22Rv1 (cell line): ENCODE measurements at regions not wholly inside any gene's neighbourhood (a gene's known extent, or its start where the extent isn't known, plus 50 kb on each side); places are given as distances from the start of the nearest gene placed in this dataset.

ENCODE experiments used
- H3K27ac ChIP-seq: fragments of 450-650 bp; 2 replicates; pipeline ENCODE4 v1.5.1; 2017
- CTCF ChIP-seq: fragments of 450-650 bp; IDR thresholded peaks from 2 replicates; pipeline ENCODE4 v1.5.1; 2017; ENCODE audit warnings: mild to moderate bottlenecking
- ZFX ChIP-seq: fragments of 450-650 bp; IDR thresholded peaks from 2 replicates; pipeline ENCODE4 v1.6.1; 2017; ENCODE audit warnings: antibody characterized with exemption, borderline replicate concordance

DNA sequence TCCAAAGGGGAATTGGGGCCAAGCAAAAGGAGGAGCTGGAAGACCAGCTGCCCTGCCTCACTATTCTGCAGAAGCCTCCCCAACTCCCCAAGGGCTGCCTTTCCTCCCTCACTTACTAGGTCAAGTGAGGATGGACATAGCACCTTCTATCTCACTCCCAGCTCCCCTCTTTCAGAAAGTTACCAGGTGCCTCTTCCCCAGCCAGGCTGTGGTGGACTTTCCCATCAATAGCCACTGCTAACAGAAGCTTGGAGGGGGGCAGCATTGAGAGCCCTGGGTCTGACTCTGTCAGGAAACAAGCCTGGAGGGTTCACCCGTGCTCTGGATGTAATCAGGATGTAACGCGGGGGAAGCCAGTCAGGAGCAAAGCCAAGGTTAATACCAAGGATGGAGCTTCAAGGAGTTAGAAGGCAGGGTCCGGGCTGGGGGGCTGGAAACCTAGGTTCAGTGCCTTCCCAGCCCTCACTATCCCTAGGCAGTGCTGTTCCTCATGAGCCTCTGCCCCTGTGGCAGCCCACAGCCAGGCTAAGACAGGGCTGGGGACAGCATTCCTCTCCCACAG, 127.8 kb upstream of the NGF start:
- no peak overlapping the region for H3K27ac ChIP-seq
- no peak for TF ChIP-seq CTCF

DNA sequence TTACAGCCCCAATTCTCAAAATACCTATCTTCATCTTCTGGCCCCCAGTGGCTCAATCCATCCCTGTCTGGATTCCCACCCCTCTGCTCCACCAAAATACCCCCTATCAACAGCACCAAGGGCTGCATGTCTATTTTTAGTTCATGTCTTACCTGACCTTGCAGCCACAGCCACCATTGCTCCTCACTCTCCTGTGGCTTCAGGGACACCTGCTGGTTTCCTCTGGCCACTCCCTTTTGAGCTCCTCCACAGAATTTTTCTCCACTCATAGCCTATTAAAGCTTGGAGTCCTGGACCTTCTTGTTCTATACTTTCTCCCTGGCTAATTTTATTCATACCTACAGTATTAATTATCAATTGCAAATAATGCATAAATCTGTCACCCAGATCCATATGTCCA, 125.3 kb upstream of the NGF start:
- TF ChIP-seq CTCF (no peak), ZFX (no peak)
- no peak overlapping the region for H3K27ac ChIP-seq

- no peak overlapping the region for H3K27ac ChIP-seq
Measured at GRCh38 chr1:115462566-115463076, 124.6 kb upstream of the NGF start.

GRCh38 chr1:115461526-115461925, 123.5 kb upstream of the NGF start:
- TF ChIP-seq ZFX = no peak
- no peak for TF ChIP-seq CTCF
- no peak overlapping the region for H3K27ac ChIP-seq

More at GRCh38 chr1:115462566-115463076, 124.6 kb upstream of the NGF start:
- TF ChIP-seq ZFX = no peak
- TF ChIP-seq CTCF = no peak

DNA sequence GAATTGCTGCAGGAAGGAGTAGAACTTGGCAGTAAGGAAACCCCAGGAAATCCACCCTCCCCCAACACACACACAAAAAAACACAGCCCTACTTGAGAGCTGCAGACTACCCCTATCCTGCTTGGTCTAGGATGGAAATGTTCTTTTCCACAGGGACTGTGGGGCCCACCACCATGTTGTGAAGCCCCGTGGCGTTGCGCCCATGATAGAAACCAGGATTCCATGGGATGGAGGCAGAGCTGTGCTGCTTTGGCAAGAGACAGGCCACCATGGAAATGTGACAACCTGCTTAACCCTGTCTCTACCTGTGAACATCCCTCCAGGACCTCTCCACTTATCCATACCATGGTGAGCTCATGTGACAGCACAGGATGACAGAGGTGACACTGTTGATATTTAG, 121.1 kb upstream of the NGF start:
- no peak overlapping the region for H3K27ac ChIP-seq
- TF ChIP-seq CTCF (no peak), ZFX (no peak)

DNA sequence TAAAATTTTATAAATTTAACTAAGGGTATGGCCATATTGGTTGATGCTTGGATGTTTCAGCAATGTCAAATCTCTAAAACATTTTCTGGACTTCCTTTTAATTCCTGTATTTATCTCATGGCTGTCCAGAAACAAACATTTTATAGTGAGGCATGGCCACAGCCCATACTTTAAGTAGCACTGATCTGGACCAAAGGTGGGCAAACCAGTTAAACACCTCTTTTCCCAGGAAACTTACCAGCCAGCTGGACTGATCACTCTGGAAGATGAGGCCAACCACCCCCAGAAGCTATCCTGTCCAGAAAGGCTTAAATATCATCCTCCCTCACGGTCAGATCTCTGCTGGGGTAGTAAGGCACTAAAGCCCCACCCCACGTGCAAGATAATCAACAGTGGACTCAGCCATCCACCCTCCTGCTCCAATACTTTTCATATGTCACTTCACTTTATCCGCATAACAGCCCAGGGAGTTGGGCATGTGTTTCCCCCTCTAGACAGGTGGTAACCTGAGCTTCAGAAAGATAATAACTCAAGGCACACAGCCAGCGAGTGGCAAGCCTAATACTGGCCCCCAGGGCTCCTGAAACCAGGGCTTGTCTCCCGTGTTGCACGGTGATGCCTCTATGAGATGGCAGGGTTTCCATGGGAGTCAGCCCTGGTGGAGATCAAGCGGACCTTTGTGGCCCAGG, 120.5 kb upstream of the NGF start:
- TF ChIP-seq ZFX (no peak), CTCF (no peak)
- H3K27ac ChIP-seq = no peak overlapping the region

GRCh38 chr1:115457289-115457688, 119.2 kb upstream of the NGF start:
- TF ChIP-seq ZFX = no peak
- no peak for TF ChIP-seq CTCF
- no peak overlapping the region for H3K27ac ChIP-seq
